HCT116 (cell line): ENCODE measurements at regions not wholly inside any gene's neighbourhood (a gene's known extent, or its start where the extent isn't known, plus 50 kb on each side); places are given as distances from the start of the nearest gene placed in this dataset.

Experiments
- ATAC-seq: fragments of 200-7000 bp; cut with Tn5 transposase; 2 replicates; pipeline ENCODE4 v1.9.1; 2020; ENCODE audit warnings: mild to moderate bottlenecking, moderate library complexity
- BruUV-seq: library from RNA; stranded (reverse); fragments of 400-500 nt; replicated peaks from 2 replicates; lab custom pipeline; 2021; lab: Mats Ljungman, UMichigan
- CTCF ChIA-PET: fragments of 300-600 bp; sonication (Branson Sonifier 250); formaldehyde crosslinking; loops from one replicate; lab custom pipeline; 2021; ENCODE audit warnings: antibody characterized with exemption; lab: Charles Lee
- POLR2A ChIA-PET: fragments of 300-600, 350-600 bp; sonication (Branson Sonifier 250); formaldehyde crosslinking; loops from one replicate; lab custom pipeline; 2021; ENCODE audit warnings: antibody characterized with exemption; lab: Charles Lee
- RAD21 ChIA-PET, 2 experiments: fragments of 300-600 bp; sonication (Branson Sonifier 250); formaldehyde crosslinking; loops; one replicate each; lab custom pipeline; 2023; ENCODE audit warnings: low total read pairs in 2 of 2; ENCODE audit not compliant: uncharacterized antibody in 2 of 2, unreplicated experiment in 2 of 2, low non-redundant PET in 1 of 2; lab: Charles Lee
- DNase-seq: peaks from one replicate; pipeline ENCODE4 v3.0.0-alpha.2; 2010; ENCODE audit warnings: low read depth, low spot score
- H2AFZ ChIP-seq: fragments of 200-600 bp; shearing (Covaris generic), sonication (generic); 2 replicates; pipeline ENCODE4 v1.6.1; 2017; ENCODE audit warnings: low read depth, mixed run types, mixed read lengths, antibody characterized with exemption, low read length; ENCODE audit not compliant: poor library complexity, severe bottlenecking
- H3K27ac ChIP-seq: 2 replicates; pipeline ENCODE4 v1.5.1; 2012; ENCODE audit warnings: low read depth, low read length
- H3K27me3 ChIP-seq: fragments of 200-600 bp; sonication (generic); 2 replicates; pipeline ENCODE4 v1.6.1; 2016; ENCODE audit warnings: mixed run types, low read length, mixed read lengths; ENCODE audit not compliant: insufficient read depth
- H3K36me3 ChIP-seq, 2 experiments: fragments of 200-500 bp in 1 of 2; fragments of 200-600 bp in 1 of 2; sonication (Bioruptor generic) in 1 of 2; sonication (generic) in 1 of 2; 2 replicates each; pipeline versions ENCODE4 v1.5.1 to v1.6.1; 2014 to 2016; ENCODE audit warnings: low read length in 2 of 2, inconsistent platforms in 1 of 2, mixed read lengths in 1 of 2, mixed run types in 1 of 2; ENCODE audit not compliant: insufficient read depth in 2 of 2, control insufficient read depth in 1 of 2
- H3K4me1 ChIP-seq, 2 experiments: fragments of 200-600 bp in 1 of 2; sonication (generic) in 1 of 2; 2 replicates each; pipeline versions ENCODE4 v1.5.1 to v1.6.1; 2012 to 2017; ENCODE audit warnings: low read length in 2 of 2, inconsistent platforms in 1 of 2, mild to moderate bottlenecking in 1 of 2, mixed read lengths in 1 of 2, mixed run types in 1 of 2, moderate library complexity in 1 of 2; ENCODE audit not compliant: insufficient read depth in 2 of 2, control insufficient read depth in 1 of 2
- H3K4me2 ChIP-seq: fragments of 200-600 bp; sonication (generic); 2 replicates; pipeline ENCODE4 v1.6.1; 2017; ENCODE audit warnings: mixed run types, low read length, mixed read lengths
- H3K4me3 ChIP-seq, 2 experiments: fragments of 200-600 bp in 1 of 2; sonication (generic) in 1 of 2; replicated peaks in 1 of 2; 2 replicates each; pipeline ENCODE4 v1.5.1; 2011 to 2016; ENCODE audit warnings: low read length in 2 of 2, control low read depth in 1 of 2, low read depth in 1 of 2, mild to moderate bottlenecking in 1 of 2, mixed read lengths in 1 of 2, mixed run types in 1 of 2
- H3K79me2 ChIP-seq: fragments of 200-600 bp; sonication (generic); 2 replicates; pipeline ENCODE4 v1.6.1; 2017; ENCODE audit warnings: mild to moderate bottlenecking, mixed run types, low read length, moderate library complexity, mixed read lengths; ENCODE audit not compliant: insufficient read depth
- H3K9ac ChIP-seq: fragments of 200-600 bp; sonication (generic); 2 replicates; pipeline ENCODE4 v1.6.1; 2016; ENCODE audit warnings: low read length, mixed read lengths
- H3K9me2 ChIP-seq: fragments of 200-600 bp; sonication (generic), shearing (Covaris generic); 2 replicates; pipeline ENCODE4 v1.6.1; 2017; ENCODE audit warnings: mixed run types, mild to moderate bottlenecking, moderate library complexity; ENCODE audit not compliant: insufficient read depth
- H3K9me3 ChIP-seq, 2 experiments: fragments of 200-500 bp in 1 of 2; fragments of 200-600 bp in 1 of 2; sonication (Bioruptor generic) in 1 of 2; sonication (generic) in 1 of 2; 2 replicates each; pipeline ENCODE4 v1.6.1; 2014 to 2017; ENCODE audit warnings: low read length in 2 of 2, mixed read lengths in 2 of 2, inconsistent platforms in 1 of 2, low read depth in 1 of 2, mild to moderate bottlenecking in 1 of 2, mixed run types in 1 of 2, moderate library complexity in 1 of 2; ENCODE audit not compliant: control insufficient read depth in 1 of 2, insufficient read depth in 1 of 2
- H4K20me1 ChIP-seq: fragments of 200-600 bp; sonication (generic), shearing (Covaris generic); 2 replicates; pipeline ENCODE4 v1.6.1; 2017; ENCODE audit warnings: mixed run types, mild to moderate bottlenecking, moderate library complexity; ENCODE audit not compliant: insufficient read depth
- ATF3 ChIP-seq: IDR thresholded peaks from 2 replicates; pipeline ENCODE4 v1.6.1; 2012
- CEBPB ChIP-seq: IDR thresholded peaks from 2 replicates; pipeline ENCODE4 v1.6.1; 2012; ENCODE audit warnings: low read depth
- EGR1 ChIP-seq: IDR thresholded peaks from 2 replicates; pipeline ENCODE4 v1.6.1; 2012; ENCODE audit warnings: low read depth
- ELF1 ChIP-seq: IDR thresholded peaks from 2 replicates; pipeline ENCODE4 v1.6.1; 2012; ENCODE audit warnings: low read depth, borderline replicate concordance
- EZH2 ChIP-seq: fragments of 200-600 bp; sonication (generic); IDR thresholded peaks from 2 replicates; pipeline ENCODE4 v1.6.1; 2017; ENCODE audit warnings: antibody characterized with exemption, mixed run types
- POLR2AphosphoS5 ChIP-seq: IDR thresholded peaks from 2 replicates; pipeline ENCODE4 v1.6.1; 2011; ENCODE audit warnings: mild to moderate bottlenecking, low read depth, low read length, moderate library complexity
- RAD21 ChIP-seq: IDR thresholded peaks from 2 replicates; pipeline ENCODE4 v1.6.1; 2012; ENCODE audit warnings: low read depth, mild to moderate bottlenecking
- REST ChIP-seq: IDR thresholded peaks from 2 replicates; pipeline ENCODE4 v1.6.1; 2012; ENCODE audit warnings: low read depth
- SIN3A ChIP-seq: IDR thresholded peaks from 2 replicates; pipeline ENCODE4 v1.6.1; 2012; ENCODE audit warnings: low read depth
- SP1 ChIP-seq: IDR thresholded peaks from 2 replicates; pipeline ENCODE4 v1.6.1; 2012; ENCODE audit warnings: low read depth
- TCF7L2 ChIP-seq: IDR thresholded peaks from 2 replicates; pipeline ENCODE4 v1.7.0; 2011; ENCODE audit warnings: borderline replicate concordance, inconsistent platforms; ENCODE audit not compliant: insufficient read depth, insufficient read length; ENCODE audit errors: extremely low read depth
- YY1 ChIP-seq: IDR thresholded peaks from 2 replicates; pipeline ENCODE4 v1.6.1; 2011; ENCODE audit warnings: low read length, low read depth, moderate library complexity, mild to moderate bottlenecking; ENCODE audit not compliant: insufficient replicate concordance; ENCODE audit errors: extremely low read depth
- ZFX ChIP-seq: fragments of 450-650 bp; IDR thresholded peaks from 2 replicates; pipeline ENCODE4 v1.6.1; 2017
- intact Hi-C: fragments of 100-400 bp; cut with micrococcal nuclease; formaldehyde crosslinking; loops from 2 replicates; pipeline ENCODE4 v1.10.0; 2022
- TF ChIP-seq, protein P1 (sequence below), 3 experiments: fragments of 200-600 bp in 1 of 3; sonication (generic) in 1 of 3; IDR thresholded peaks in 2 of 3; conservative IDR thresholded peaks in 1 of 3; 2 replicates each; pipeline ENCODE4 v1.5.1; 2012 to 2017; ENCODE audit warnings: low read depth in 2 of 3, low read length in 2 of 3, antibody characterized with exemption in 1 of 3, borderline replicate concordance in 1 of 3, control low read depth in 1 of 3, mild to moderate bottlenecking in 1 of 3, mixed read lengths in 1 of 3, mixed run types in 1 of 3, moderate library complexity in 1 of 3; ENCODE audit not compliant: insufficient read depth in 1 of 3

DNA sequence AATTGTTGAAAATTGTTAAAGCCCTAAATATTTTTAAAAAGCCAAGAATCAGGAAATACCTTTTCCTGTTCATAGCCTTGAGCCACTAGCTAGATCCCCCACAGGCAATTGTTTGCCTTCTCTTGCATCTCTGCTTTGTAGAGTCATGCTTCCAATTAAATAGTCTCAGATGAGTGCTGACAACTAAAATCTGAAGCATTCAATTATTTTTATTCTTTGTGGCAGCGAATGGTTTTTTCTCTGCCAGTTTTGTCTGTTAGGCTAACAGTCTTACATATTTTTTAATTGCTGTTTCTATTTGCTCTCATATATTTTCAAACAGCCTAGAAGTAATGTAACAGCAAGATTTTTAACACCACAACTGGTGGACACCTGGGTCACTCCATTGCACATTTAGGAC lies 277.1 kb upstream of the GBE1 start:
- ATAC-seq (no peak), DNase-seq (no peak)
- BruUV-seq = no TSS peak
- Histone ChIP-seq H3K4me3 (no peak overlapping the region), H3K9ac (no peak overlapping the region), H3K4me1 (no peaks in the 10 kb centered on the region), H3K79me2 (0 out of 2 replicates have a peak, but pooled peaks cover 3% of the 10 kb centered on the region), H4K20me1 (no peaks in the 10 kb centered on the region), H2AFZ (no peak overlapping the region), H3K9me3 (no peaks in the 10 kb centered on the region), H3K36me3 (no peaks in the 10 kb centered on the region), H3K27me3 (no peaks in the 10 kb centered on the region), H3K27ac (no peak overlapping the region), H3K4me2 (no peak overlapping the region), H3K9me2 (no peaks in the 10 kb centered on the region)
- intact Hi-C loops = no loop called here
- TF ChIP-seq EGR1 (no peak), CEBPB (no peak), SIN3A (no peak), SP1 (no peak), POLR2AphosphoS5 (no peak)
- POLR2A ChIA-PET = no interaction called here
- CTCF ChIA-PET = no interaction called here
- RAD21 ChIA-PET = no interaction called here

DNA sequence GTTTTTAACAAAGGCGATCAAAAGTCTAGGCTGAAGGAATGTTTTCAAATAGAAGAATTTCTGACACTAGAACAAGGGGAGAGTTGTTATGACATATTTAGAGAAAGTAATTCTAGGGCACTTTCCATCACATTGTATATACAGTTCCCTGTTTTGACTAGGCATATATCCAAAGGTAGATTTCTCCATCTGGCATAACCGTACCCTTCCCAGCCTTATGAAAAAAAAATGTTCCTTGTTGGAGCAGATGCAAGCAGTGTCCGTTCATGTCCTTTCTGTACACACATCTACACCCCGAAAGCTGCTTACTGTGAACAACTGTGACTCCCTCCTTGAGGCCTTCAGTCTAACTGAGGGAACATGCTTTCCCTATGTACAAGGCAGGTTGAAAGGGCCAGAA lies 271.7 kb upstream of the GBE1 start:
- H2AFZ ChIP-seq = no peak overlapping the region
- no peak for DNase-seq
- no peaks in the 10 kb centered on the region for H3K36me3 ChIP-seq
- TF ChIP-seq YY1 = no peak
- TF ChIP-seq, protein P1, sequence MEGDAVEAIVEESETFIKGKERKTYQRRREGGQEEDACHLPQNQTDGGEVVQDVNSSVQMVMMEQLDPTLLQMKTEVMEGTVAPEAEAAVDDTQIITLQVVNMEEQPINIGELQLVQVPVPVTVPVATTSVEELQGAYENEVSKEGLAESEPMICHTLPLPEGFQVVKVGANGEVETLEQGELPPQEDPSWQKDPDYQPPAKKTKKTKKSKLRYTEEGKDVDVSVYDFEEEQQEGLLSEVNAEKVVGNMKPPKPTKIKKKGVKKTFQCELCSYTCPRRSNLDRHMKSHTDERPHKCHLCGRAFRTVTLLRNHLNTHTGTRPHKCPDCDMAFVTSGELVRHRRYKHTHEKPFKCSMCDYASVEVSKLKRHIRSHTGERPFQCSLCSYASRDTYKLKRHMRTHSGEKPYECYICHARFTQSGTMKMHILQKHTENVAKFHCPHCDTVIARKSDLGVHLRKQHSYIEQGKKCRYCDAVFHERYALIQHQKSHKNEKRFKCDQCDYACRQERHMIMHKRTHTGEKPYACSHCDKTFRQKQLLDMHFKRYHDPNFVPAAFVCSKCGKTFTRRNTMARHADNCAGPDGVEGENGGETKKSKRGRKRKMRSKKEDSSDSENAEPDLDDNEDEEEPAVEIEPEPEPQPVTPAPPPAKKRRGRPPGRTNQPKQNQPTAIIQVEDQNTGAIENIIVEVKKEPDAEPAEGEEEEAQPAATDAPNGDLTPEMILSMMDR (IDR thresholded peaks at IDR 0.05 in 2 of 3, conservative IDR thresholded peaks at IDR 0.05 in 1 of 3; ENCODE audit: borderline replicate concordance in 1 of 3, insufficient read depth in 1 of 3, low read depth in 2 of 3, low read length in 2 of 3) = no peak
- no peak for TF ChIP-seq ELF1
- no peak for TF ChIP-seq ZFX
- no peak for TF ChIP-seq ATF3
- no peak for TF ChIP-seq REST
- no peak for TF ChIP-seq EZH2
- no peak for TF ChIP-seq POLR2AphosphoS5
- TF ChIP-seq TCF7L2 = no peak
- no peak for TF ChIP-seq RAD21
- TF ChIP-seq, all 23 proteins: peak for 0
- Histone ChIP-seq H3K4me1 (no peaks in the 10 kb centered on the region), H3K4me3 (no peak overlapping the region), H3K9ac (no peak overlapping the region), H4K20me1 (no peaks in the 10 kb centered on the region), H3K9me2 (no peaks in the 10 kb centered on the region), H3K27ac (no peak overlapping the region), H3K4me2 (no peak overlapping the region), H3K9me3 (no peaks in the 10 kb centered on the region), H3K79me2 (no peaks in the 10 kb centered on the region), H3K27me3 (no peaks in the 10 kb centered on the region)
- intact Hi-C loops = no loop called here
- ChIA-PET POLR2A (no interaction called here), RAD21 (no interaction called here), CTCF (no interaction called here)
- no peak for ATAC-seq
- BruUV-seq = no TSS peak
